H1 (cell line): ENCODE measurements at regions not wholly inside any gene's neighbourhood (a gene's known extent, or its start where the extent isn't known, plus 50 kb on each side); places are given as distances from the start of the nearest gene placed in this dataset.
"Not testable (repeated sequence)": the region's sequence is repeated elsewhere in the genome, so short reads cannot be mapped to it uniquely, and the experiment has no call there.

ENCODE experiments used
- ATF2 ChIP-seq: IDR thresholded peaks from 2 replicates; pipeline ENCODE4 v1.6.1; 2012; ENCODE audit warnings: low read length, inconsistent platforms
- BCL11A ChIP-seq, 2 experiments: IDR thresholded peaks; one replicate each; pipeline ENCODE4 v1.6.1; 2011; ENCODE audit warnings: low read depth in 2 of 2, low read length in 2 of 2, mild to moderate bottlenecking in 2 of 2
- BRCA1 ChIP-seq: IDR thresholded peaks from 2 replicates; pipeline ENCODE4 v1.6.1; 2012; ENCODE audit warnings: low read depth, low read length, improper control_type of control experiment
- CTCF ChIP-seq, 3 experiments: IDR thresholded peaks; 1 replicate in 2 of 3; 2 replicates in 1 of 3; pipeline versions ENCODE4 v1.5.1 to v1.6.1; 2011; ENCODE audit warnings: low read length in 3 of 3, mild to moderate bottlenecking in 3 of 3, inconsistent platforms in 2 of 3, low read depth in 1 of 3, moderate library complexity in 1 of 3; ENCODE audit not compliant: insufficient read depth in 1 of 3; ENCODE audit errors: control extremely low read depth in 1 of 3
- EGR1 ChIP-seq: IDR thresholded peaks from 2 replicates; pipeline ENCODE4 v1.6.1; 2011; ENCODE audit warnings: low read depth, low read length, borderline replicate concordance
- EZH2 ChIP-seq: fragments of 200-600 bp; sonication (generic); IDR thresholded peaks from 2 replicates; pipeline ENCODE4 v1.7.1; 2012; ENCODE audit warnings: low read depth, mild to moderate bottlenecking, moderate library complexity, low read length, inconsistent platforms; ENCODE audit not compliant: severe bottlenecking
- GTF2F1 ChIP-seq: IDR thresholded peaks from 2 replicates; pipeline ENCODE4 v1.6.1; 2012; ENCODE audit warnings: low read depth, low read length, improper control_type of control experiment, borderline replicate concordance
- MAFK ChIP-seq: IDR thresholded peaks from 2 replicates; pipeline ENCODE4 v1.6.1; 2012; ENCODE audit warnings: low read depth, mild to moderate bottlenecking, improper control_type of control experiment, low read length
- NANOG ChIP-seq: IDR thresholded peaks from 2 replicates; pipeline ENCODE4 v1.6.1; 2011; ENCODE audit warnings: low read length, low read depth, mild to moderate bottlenecking, inconsistent platforms; ENCODE audit not compliant: insufficient read depth, poor library complexity, severe bottlenecking
- NRF1 ChIP-seq: IDR thresholded peaks from 2 replicates; pipeline ENCODE4 v1.6.1; 2011; ENCODE audit warnings: mild to moderate bottlenecking, low read depth, low read length, improper control_type of control experiment
- RAD21 ChIP-seq, 2 experiments: IDR thresholded peaks in 1 of 2; conservative IDR thresholded peaks in 1 of 2; 2 replicates each; pipeline ENCODE4 v1.6.1; 2011; ENCODE audit warnings: low read depth in 2 of 2, low read length in 2 of 2, improper control_type of control experiment in 1 of 2, inconsistent platforms in 1 of 2, mild to moderate bottlenecking in 1 of 2, moderate library complexity in 1 of 2
- USF2 ChIP-seq: IDR thresholded peaks from 2 replicates; pipeline ENCODE4 v1.6.1; 2011; ENCODE audit warnings: low read length, improper control_type of control experiment

GRCh38 chr21:6374926-6375325, 4146.5 kb upstream of the TPTE start:
- not testable (repeated sequence) for TF ChIP-seq ATF2; BRCA1; CTCF (IDR thresholded peaks at IDR 0.05; ENCODE audit: control extremely low read depth in 1 of 3, insufficient read depth in 1 of 3, low read depth in 1 of 3, low read length in 3 of 3); RAD21 (IDR thresholded peaks at IDR 0.05 in 1 of 2, conservative IDR thresholded peaks at IDR 0.05 in 1 of 2; ENCODE audit: low read depth in 2 of 2, low read length in 2 of 2); USF2; EZH2; MAFK; NRF1; EGR1; BCL11A (IDR thresholded peaks at IDR 0.05; ENCODE audit: low read depth in 2 of 2, low read length in 2 of 2); NANOG; GTF2F1
